PC-9 (cell line): ENCODE measurements at regions not wholly inside any gene's neighbourhood (a gene's known extent, or its start where the extent isn't known, plus 50 kb on each side); places are given as distances from the start of the nearest gene placed in this dataset.

Experiments
- EZH2 ChIP-seq: fragments of 200-600 bp; sonication (generic); IDR thresholded peaks from 2 replicates; pipeline ENCODE4 v1.8.0; 2017; ENCODE audit warnings: antibody characterized with exemption, low read depth
- TF ChIP-seq, protein P1 (sequence below): fragments of 200-600 bp; sonication (generic); conservative IDR thresholded peaks from 2 replicates; pipeline ENCODE4 v1.6.1; 2017; ENCODE audit warnings: mixed run types, antibody characterized with exemption, mild to moderate bottlenecking, moderate library complexity

GRCh38 chr12:76698316-76698715, 65.6 kb upstream of the ZDHHC17 start:
- TF ChIP-seq, protein P1, sequence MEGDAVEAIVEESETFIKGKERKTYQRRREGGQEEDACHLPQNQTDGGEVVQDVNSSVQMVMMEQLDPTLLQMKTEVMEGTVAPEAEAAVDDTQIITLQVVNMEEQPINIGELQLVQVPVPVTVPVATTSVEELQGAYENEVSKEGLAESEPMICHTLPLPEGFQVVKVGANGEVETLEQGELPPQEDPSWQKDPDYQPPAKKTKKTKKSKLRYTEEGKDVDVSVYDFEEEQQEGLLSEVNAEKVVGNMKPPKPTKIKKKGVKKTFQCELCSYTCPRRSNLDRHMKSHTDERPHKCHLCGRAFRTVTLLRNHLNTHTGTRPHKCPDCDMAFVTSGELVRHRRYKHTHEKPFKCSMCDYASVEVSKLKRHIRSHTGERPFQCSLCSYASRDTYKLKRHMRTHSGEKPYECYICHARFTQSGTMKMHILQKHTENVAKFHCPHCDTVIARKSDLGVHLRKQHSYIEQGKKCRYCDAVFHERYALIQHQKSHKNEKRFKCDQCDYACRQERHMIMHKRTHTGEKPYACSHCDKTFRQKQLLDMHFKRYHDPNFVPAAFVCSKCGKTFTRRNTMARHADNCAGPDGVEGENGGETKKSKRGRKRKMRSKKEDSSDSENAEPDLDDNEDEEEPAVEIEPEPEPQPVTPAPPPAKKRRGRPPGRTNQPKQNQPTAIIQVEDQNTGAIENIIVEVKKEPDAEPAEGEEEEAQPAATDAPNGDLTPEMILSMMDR = no peak
- no peak for TF ChIP-seq EZH2
